OCI-LY1 (cell line): ENCODE measurements at regions not wholly inside any gene's neighbourhood (a gene's known extent, or its start where the extent isn't known, plus 50 kb on each side); places are given as distances from the start of the nearest gene placed in this dataset.
"Not testable (repeated sequence)": the region's sequence is repeated elsewhere in the genome, so short reads cannot be mapped to it uniquely, and the experiment has no call there.

Experiments used
- H2AFZ ChIP-seq: fragments of 200-600 bp; sonication (generic), shearing (Covaris generic); 2 replicates; pipeline ENCODE4 v1.6.0; 2014; ENCODE audit warnings: antibody characterized with exemption, mild to moderate bottlenecking, low read length
- H3F3A ChIP-seq: fragments of 200-600 bp; sonication (generic), shearing (Covaris generic); 2 replicates; pipeline ENCODE4 v1.6.0; 2014; ENCODE audit warnings: mild to moderate bottlenecking, antibody characterized with exemption, low read length, moderate library complexity; ENCODE audit not compliant: insufficient read depth
- H3K27ac ChIP-seq: fragments of 200-600 bp; sonication (generic); 2 replicates; pipeline ENCODE4 v1.5.1; 2014; ENCODE audit warnings: low read length, mixed run types, mild to moderate bottlenecking, low read depth; ENCODE audit not compliant: poor library complexity, severe bottlenecking
- H3K27me3 ChIP-seq: fragments of 200-600 bp; sonication (generic); 2 replicates; pipeline ENCODE4 v1.6.0; 2014; ENCODE audit warnings: antibody characterized with exemption, mild to moderate bottlenecking, low read length, moderate library complexity; ENCODE audit not compliant: insufficient read depth
- H3K36me3 ChIP-seq: fragments of 200-600 bp; sonication (generic); 2 replicates; pipeline ENCODE4 v1.6.1; 2014; ENCODE audit warnings: mild to moderate bottlenecking, antibody characterized with exemption, low read length, moderate library complexity, mixed read lengths; ENCODE audit not compliant: insufficient read depth
- H3K4me1 ChIP-seq: fragments of 200-600 bp; sonication (generic); 2 replicates; pipeline ENCODE4 v1.5.1; 2014; ENCODE audit warnings: mild to moderate bottlenecking, low read length, moderate library complexity; ENCODE audit not compliant: insufficient read depth, severe bottlenecking
- H3K4me2 ChIP-seq: fragments of 200-600 bp; sonication (generic), shearing (Covaris generic); 2 replicates; pipeline ENCODE4 v1.6.1; 2014; ENCODE audit warnings: low read length
- H3K4me3 ChIP-seq: fragments of 200-600 bp; sonication (generic); 2 replicates; pipeline ENCODE4 v1.5.1; 2014; ENCODE audit warnings: low read length, low read depth, mild to moderate bottlenecking, mixed read lengths; ENCODE audit not compliant: poor library complexity, severe bottlenecking
- H3K79me2 ChIP-seq: fragments of 200-600 bp; shearing (Covaris generic); 2 replicates; pipeline ENCODE4 v1.6.1; 2016; ENCODE audit warnings: mixed run types, low read length, mixed read lengths; ENCODE audit not compliant: insufficient read depth
- H3K9ac ChIP-seq: fragments of 200-600 bp; sonication (generic), shearing (Covaris generic); 2 replicates; pipeline ENCODE4 v1.6.1; 2014; ENCODE audit warnings: mild to moderate bottlenecking, low read length, mixed read lengths
- H3K9me2 ChIP-seq: fragments of 200-600 bp; sonication (generic), shearing (Covaris generic); 2 replicates; pipeline ENCODE4 v1.6.1; 2014; ENCODE audit warnings: low read depth, mild to moderate bottlenecking, low read length, mixed read lengths
- H3K9me3 ChIP-seq: fragments of 200-600 bp; shearing (Covaris generic); 2 replicates; pipeline ENCODE4 v1.6.1; 2014; ENCODE audit warnings: low read length, mixed read lengths
- H4K20me1 ChIP-seq: fragments of 200-600 bp; sonication (generic), shearing (Covaris generic); 2 replicates; pipeline ENCODE4 v1.6.0; 2016; ENCODE audit warnings: mild to moderate bottlenecking, low read length; ENCODE audit not compliant: insufficient read depth
- CTCF ChIP-seq: fragments of 200-600 bp; sonication (generic), shearing (Covaris generic); IDR thresholded peaks from 2 replicates; pipeline ENCODE4 v1.5.1; 2017; ENCODE audit warnings: mild to moderate bottlenecking, antibody characterized with exemption, low read length, moderate library complexity, mixed read lengths
- EZH2 ChIP-seq: fragments of 200-600 bp; sonication (generic), shearing (Covaris generic); IDR thresholded peaks from 2 replicates; pipeline ENCODE4 v1.8.0; 2017; ENCODE audit warnings: borderline replicate concordance, mixed run types, mild to moderate bottlenecking, antibody characterized with exemption, low read length, moderate library complexity, mixed read lengths

- Histone ChIP-seq H3K4me2 (no peak overlapping the region), H3K4me1 (no peaks in the 10 kb centered on the region), H3K4me3 (no peak overlapping the region), H3K36me3 (no peaks in the 10 kb centered on the region), H4K20me1 (no peaks in the 10 kb centered on the region), H3K79me2 (no peaks in the 10 kb centered on the region), H3K9me2 (no peaks in the 10 kb centered on the region), H3K9me3 (no peaks in the 10 kb centered on the region), H3K9ac (no peak overlapping the region), H3F3A (no peaks in the 10 kb centered on the region), H2AFZ (no peak overlapping the region), H3K27ac (no peak overlapping the region), H3K27me3 (no peaks in the 10 kb centered on the region)
- TF ChIP-seq CTCF (no peak), EZH2 (no peak)
These were observed 186.6 kb upstream of the PRSS1 start for GRCh38 chr7:142562688-142563087.

GRCh38 chr7:142561396-142561795 is 187.9 kb upstream of the PRSS1 start:
- H3K9ac ChIP-seq, H3K27ac ChIP-seq, H3K79me2 ChIP-seq, H4K20me1 ChIP-seq, H2AFZ ChIP-seq, H3K4me2 ChIP-seq, H3K9me2 ChIP-seq, H3F3A ChIP-seq, H3K36me3 ChIP-seq, H3K9me3 ChIP-seq, H3K27me3 ChIP-seq, H3K4me1 ChIP-seq, H3K4me3 ChIP-seq: not testable (repeated sequence)

- H3K36me3 ChIP-seq, H3K9ac ChIP-seq, H3K4me2 ChIP-seq, H3F3A ChIP-seq, H3K79me2 ChIP-seq, H3K9me3 ChIP-seq, H4K20me1 ChIP-seq, H3K27me3 ChIP-seq, H3K27ac ChIP-seq, H3K4me3 ChIP-seq, H2AFZ ChIP-seq, H3K4me1 ChIP-seq, H3K9me2 ChIP-seq: not testable (repeated sequence)
These were observed 188.5 kb upstream of the PRSS1 start for GRCh38 chr7:142560770-142561169.

- no peaks in the 10 kb centered on the region for H4K20me1 ChIP-seq
- H3K79me2 ChIP-seq, result no peaks in the 10 kb centered on the region
- no peaks in the 10 kb centered on the region for H3K9me2 ChIP-seq
- no peak overlapping the region for H2AFZ ChIP-seq
- no peaks in the 10 kb centered on the region for H3F3A ChIP-seq
- no peaks in the 10 kb centered on the region for H3K4me1 ChIP-seq
- no peaks in the 10 kb centered on the region for H3K27me3 ChIP-seq
- no peak overlapping the region for H3K27ac ChIP-seq
- no peaks in the 10 kb centered on the region for H3K9me3 ChIP-seq
- no peak overlapping the region for H3K4me2 ChIP-seq
- H3K36me3 ChIP-seq, result no peaks in the 10 kb centered on the region
- no peak overlapping the region for H3K9ac ChIP-seq
- no peak overlapping the region for H3K4me3 ChIP-seq
- no peak for TF ChIP-seq CTCF
- TF ChIP-seq EZH2, result no peak
These were observed 189.1 kb upstream of the PRSS1 start for GRCh38 chr7:142560166-142560565.
